ENCODE measurements at regions not wholly inside any gene's neighbourhood (a gene's known extent, or its start where the extent isn't known, plus 50 kb on each side); places are given as distances from the start of the nearest gene placed in this dataset.
"Not testable (repeated sequence)": the region's sequence is repeated elsewhere in the genome, so short reads cannot be mapped to it uniquely, and the experiment has no call there.

- intact Hi-C loops (cut with micrococcal nuclease) = no loop called here
- CTCF ChIA-PET = no interaction called here
- Mint-ChIP-seq H3K27ac (no peak overlapping the region), H3K36me3 (ENCODE audit: low read depth) (no peaks in the 10 kb centered on the region), H3K27me3 (ENCODE audit: low read depth) (no peaks in the 10 kb centered on the region), H3K4me3 (no peak overlapping the region), H3K4me1 (ENCODE audit: low read depth) (peaks cover 1% of the 10 kb centered on the region), H3K9me3 (no peaks in the 10 kb centered on the region)
- DNase-seq = no peak
Measured at GRCh38 chr2:138272524-138273195, 228.9 kb upstream of the SPOPL start.

DNA sequence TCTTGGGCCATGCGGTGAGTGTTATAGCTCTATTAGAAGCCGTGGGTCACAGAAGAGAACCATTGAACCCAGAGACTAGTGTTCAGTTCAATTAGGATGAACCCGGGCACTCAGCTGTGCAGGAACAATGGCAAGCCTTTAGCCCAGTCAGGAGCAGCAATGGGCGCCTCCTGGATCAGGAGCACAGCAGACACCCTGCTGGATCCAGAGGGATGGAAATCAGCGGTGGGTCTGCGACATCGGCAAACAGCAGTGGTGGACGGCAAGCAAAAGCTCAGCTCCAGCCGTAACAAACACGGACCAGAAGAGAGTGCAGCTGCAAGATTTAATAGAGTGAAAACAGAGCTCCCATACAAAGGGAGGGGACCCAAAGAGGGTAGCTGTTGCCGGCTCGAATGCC lies 228.3 kb upstream of the SPOPL start:
- CTCF ChIA-PET; H3K36me3 Mint-ChIP-seq (ENCODE audit: low read depth); H3K27ac Mint-ChIP-seq; H3K4me1 Mint-ChIP-seq (ENCODE audit: low read depth); H3K9me3 Mint-ChIP-seq; H3K27me3 Mint-ChIP-seq (ENCODE audit: low read depth); DNase-seq; intact Hi-C loops (cut with micrococcal nuclease); H3K4me3 Mint-ChIP-seq: not testable (repeated sequence)

- no peak for DNase-seq
- intact Hi-C loops (cut with micrococcal nuclease) = no loop called here
- no peak overlapping the region for H3K4me3 Mint-ChIP-seq
- no peaks in the 10 kb centered on the region for H3K27me3 Mint-ChIP-seq (ENCODE audit: low read depth)
- no peaks in the 10 kb centered on the region for H3K36me3 Mint-ChIP-seq (ENCODE audit: low read depth)
- CTCF ChIA-PET = no interaction called here
- H3K4me1 Mint-ChIP-seq (ENCODE audit: low read depth) = no peaks in the 10 kb centered on the region
- H3K27ac Mint-ChIP-seq = no peak overlapping the region
- no peaks in the 10 kb centered on the region for H3K9me3 Mint-ChIP-seq
Measured at GRCh38 chr2:138274421-138275291, 226.9 kb upstream of the SPOPL start.

GRCh38 chr2:138275292-138275690 lies 226.3 kb upstream of the SPOPL start:
- no peak overlapping the region for H3K27ac Mint-ChIP-seq
- H3K9me3 Mint-ChIP-seq = no peaks in the 10 kb centered on the region
- H3K4me1 Mint-ChIP-seq (ENCODE audit: low read depth) = no peaks in the 10 kb centered on the region
- H3K4me3 Mint-ChIP-seq = no peak overlapping the region
- no peaks in the 10 kb centered on the region for H3K27me3 Mint-ChIP-seq (ENCODE audit: low read depth)
- intact Hi-C loops (cut with micrococcal nuclease) = no loop called here
- H3K36me3 Mint-ChIP-seq (ENCODE audit: low read depth) = no peaks in the 10 kb centered on the region
- no peak for DNase-seq
- CTCF ChIA-PET = no interaction called here

DNA sequence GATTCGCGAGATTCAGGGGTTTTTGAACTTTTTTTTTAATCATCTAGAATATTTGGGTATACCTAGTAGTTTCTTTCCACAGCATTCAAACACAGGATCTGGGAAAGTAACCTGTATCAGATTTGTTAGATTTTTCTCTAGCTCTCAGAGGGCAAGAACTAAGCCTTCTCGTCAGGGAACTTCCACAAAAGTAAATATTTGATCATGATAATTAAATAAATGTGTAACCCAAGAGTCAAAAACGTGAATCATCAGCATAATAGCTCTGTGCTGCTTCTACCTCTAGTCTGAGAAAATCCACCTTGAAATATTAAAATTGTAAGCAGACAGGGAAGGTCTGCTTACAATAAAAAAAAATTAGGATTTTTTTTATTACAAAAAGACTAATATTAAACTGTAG lies 225.7 kb upstream of the SPOPL start:
- CTCF ChIA-PET = no interaction called here
- no peak overlapping the region for H3K4me3 Mint-ChIP-seq

DNA sequence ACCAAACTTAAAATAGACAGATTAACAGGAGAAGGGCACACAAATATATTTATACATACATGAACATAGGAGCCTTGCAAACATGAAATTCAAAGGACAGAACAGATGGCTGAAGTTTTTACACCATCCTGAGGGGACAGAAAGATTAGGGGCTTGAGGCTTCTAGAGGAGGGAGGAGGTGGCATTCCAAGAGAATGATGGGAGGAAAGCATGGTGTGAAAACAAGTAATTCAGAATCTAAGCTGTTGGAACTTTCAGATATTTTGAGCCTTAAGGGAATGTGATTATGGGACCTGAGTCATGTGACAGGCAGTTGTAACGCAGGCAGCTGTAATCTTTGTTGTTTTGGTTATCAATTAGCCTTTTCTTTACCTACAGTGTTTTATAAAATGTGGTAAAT lies 225.2 kb upstream of the SPOPL start:
- Mint-ChIP-seq H3K27me3 (ENCODE audit: low read depth) (no peaks in the 10 kb centered on the region), H3K4me1 (ENCODE audit: low read depth) (no peaks in the 10 kb centered on the region), H3K27ac (no peak overlapping the region), H3K4me3 (no peak overlapping the region), H3K9me3 (no peaks in the 10 kb centered on the region), H3K36me3 (ENCODE audit: low read depth) (no peaks in the 10 kb centered on the region)
- intact Hi-C loops (cut with micrococcal nuclease) = no loop called here
- no peak for DNase-seq
- CTCF ChIA-PET = no interaction called here

More for the DNA sequence above, 225.7 kb upstream of the SPOPL start:
- Mint-ChIP-seq H3K27ac (no peak overlapping the region), H3K9me3 (no peaks in the 10 kb centered on the region), H3K27me3 (ENCODE audit: low read depth) (no peaks in the 10 kb centered on the region), H3K4me1 (ENCODE audit: low read depth) (no peaks in the 10 kb centered on the region), H3K36me3 (ENCODE audit: low read depth) (no peaks in the 10 kb centered on the region)
- DNase-seq = no peak
- intact Hi-C loops (cut with micrococcal nuclease) = no loop called here

- intact Hi-C loops (cut with micrococcal nuclease) = no loop called here
- Mint-ChIP-seq H3K27ac (no peak overlapping the region), H3K36me3 (ENCODE audit: low read depth) (no peaks in the 10 kb centered on the region), H3K4me3 (no peak overlapping the region), H3K27me3 (ENCODE audit: low read depth) (no peaks in the 10 kb centered on the region), H3K4me1 (ENCODE audit: low read depth) (no peaks in the 10 kb centered on the region), H3K9me3 (no peaks in the 10 kb centered on the region)
- CTCF ChIA-PET = no interaction called here
- DNase-seq = no peak
Measured at GRCh38 chr2:138277062-138277461, 224.5 kb upstream of the SPOPL start.

DNA sequence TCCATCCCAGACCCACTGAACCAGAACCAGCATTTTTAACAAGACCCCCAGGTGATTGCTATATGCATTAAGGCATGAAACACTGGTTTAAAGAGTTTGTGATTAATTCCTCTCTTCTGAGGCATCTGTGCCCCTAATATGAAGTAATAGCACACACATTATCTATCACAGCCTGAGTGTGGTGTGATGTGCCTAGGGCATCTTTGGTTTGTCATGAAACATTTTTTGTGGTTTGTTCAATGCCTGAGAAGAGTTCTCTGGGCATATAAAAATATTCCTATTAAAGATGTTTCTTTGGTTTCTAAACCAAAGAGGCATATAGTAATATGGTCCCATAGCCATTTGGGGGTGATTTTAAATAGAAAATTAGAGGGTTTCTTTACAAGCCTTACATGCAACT lies 221.7 kb upstream of the SPOPL start:
- Mint-ChIP-seq H3K4me3 (no peak overlapping the region), H3K4me1 (ENCODE audit: low read depth) (no peaks in the 10 kb centered on the region), H3K27me3 (ENCODE audit: low read depth) (no peaks in the 10 kb centered on the region), H3K36me3 (ENCODE audit: low read depth) (no peaks in the 10 kb centered on the region), H3K27ac (no peak overlapping the region), H3K9me3 (no peaks in the 10 kb centered on the region)
- no peak for DNase-seq
- CTCF ChIA-PET = no interaction called here
- intact Hi-C loops (cut with micrococcal nuclease) = no loop called here

DNA sequence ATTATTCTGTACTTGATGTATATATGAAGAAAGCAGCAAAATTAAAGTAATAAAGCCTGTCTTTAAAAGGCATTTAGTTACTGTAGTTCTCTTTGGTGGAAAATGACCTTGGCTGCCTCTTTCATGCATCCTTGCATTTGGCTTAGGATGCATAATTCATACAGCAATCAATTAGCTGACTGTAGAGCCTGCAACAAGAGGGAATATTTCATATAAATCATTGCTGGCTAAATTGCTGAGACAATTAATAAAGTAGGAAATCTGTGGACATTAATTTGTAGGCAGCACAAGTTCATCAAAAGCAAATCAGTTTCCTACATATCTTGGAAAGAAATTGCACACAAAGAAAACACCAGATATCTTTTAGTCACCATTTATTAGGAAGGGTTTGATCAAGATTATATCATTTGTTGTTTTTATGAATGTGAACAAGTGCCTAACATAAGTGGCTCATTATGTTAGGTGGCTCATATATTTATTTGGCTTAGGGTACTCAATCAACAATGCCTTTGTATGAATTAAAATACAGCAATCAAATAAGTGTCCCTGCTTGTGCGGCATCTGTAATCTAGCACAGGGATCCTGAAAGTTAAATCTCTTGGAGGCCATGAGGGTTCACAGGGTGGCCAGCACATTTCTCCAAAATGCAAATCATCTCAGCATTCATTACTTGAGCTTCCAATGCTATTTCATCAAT lies 220.4 kb upstream of the SPOPL start:
- H3K27me3 Mint-ChIP-seq (ENCODE audit: low read depth) = no peaks in the 10 kb centered on the region
- DNase-seq = no peak
- no peaks in the 10 kb centered on the region for H3K36me3 Mint-ChIP-seq (ENCODE audit: low read depth)
- H3K4me1 Mint-ChIP-seq (ENCODE audit: low read depth) = no peaks in the 10 kb centered on the region
- intact Hi-C loops (cut with micrococcal nuclease) = no loop called here
- H3K4me3 Mint-ChIP-seq = no peak overlapping the region
- CTCF ChIA-PET = no interaction called here
- H3K27ac Mint-ChIP-seq = no peak overlapping the region
- H3K9me3 Mint-ChIP-seq = peaks cover 5% of the 10 kb centered on the region

DNA sequence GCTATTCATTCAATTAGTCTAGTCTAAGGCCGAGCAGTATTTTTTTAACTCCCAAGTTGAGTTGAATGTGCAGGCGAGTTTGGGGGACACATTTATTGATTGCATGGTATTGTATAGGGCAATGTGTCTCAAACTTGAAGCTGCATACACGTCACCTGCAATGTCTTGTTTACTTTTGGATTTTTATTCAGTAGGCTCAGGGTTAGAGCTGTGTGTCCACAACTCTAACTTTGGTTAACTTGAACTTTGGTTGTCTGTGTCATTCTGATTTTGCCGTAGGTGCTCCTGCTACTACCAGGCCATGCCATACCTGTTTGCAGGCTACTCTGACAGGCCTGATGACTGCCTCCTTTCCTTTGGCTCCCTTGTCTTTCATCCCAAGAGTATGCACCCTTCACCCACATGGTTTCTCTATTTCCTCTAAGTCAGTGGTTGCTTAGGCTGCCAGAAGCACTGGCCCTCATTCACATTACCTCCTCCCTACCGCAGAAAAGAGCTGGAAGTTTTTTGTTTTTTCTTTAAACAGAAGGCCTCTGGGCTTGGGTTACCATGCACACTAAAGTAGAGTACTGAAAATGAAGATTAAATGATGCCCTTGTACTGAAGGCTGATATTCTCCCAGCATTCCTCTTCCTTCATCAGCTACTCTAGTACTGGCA lies 219.4 kb upstream of the SPOPL start:
- DNase-seq = no peak
- intact Hi-C loops (cut with micrococcal nuclease) = no loop called here
- no peaks in the 10 kb centered on the region for H3K36me3 Mint-ChIP-seq (ENCODE audit: low read depth)
- no peaks in the 10 kb centered on the region for H3K27me3 Mint-ChIP-seq (ENCODE audit: low read depth)
- no peaks in the 10 kb centered on the region for H3K4me1 Mint-ChIP-seq (ENCODE audit: low read depth)
- H3K4me3 Mint-ChIP-seq = no peak overlapping the region
- H3K27ac Mint-ChIP-seq = no peak overlapping the region
- CTCF ChIA-PET = no interaction called here
- peaks cover 9% of the 10 kb centered on the region for H3K9me3 Mint-ChIP-seq

DNA sequence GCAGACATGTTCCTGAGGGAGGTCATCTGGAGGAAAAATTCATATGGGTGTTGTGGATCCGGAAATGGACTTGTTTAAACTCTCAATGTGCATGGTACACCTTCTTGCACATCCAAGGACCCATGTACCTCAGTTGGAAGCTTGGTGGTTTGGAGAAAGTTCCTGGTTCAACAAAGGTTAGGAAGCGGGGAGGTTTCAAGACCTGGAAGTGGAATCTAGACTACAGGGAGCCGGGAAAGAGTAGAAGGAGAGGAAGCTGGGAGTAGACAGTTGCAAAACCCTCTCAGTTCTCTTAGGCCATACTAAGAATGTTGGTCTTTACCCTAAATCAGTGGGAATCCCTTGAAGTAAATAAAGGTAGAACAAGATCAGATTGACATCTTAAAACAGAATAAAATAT lies 209.8 kb upstream of the SPOPL start:
- intact Hi-C loops (cut with micrococcal nuclease) = no loop called here
- CTCF ChIA-PET = no interaction called here
- H3K27ac Mint-ChIP-seq = no peak overlapping the region
- no peak for DNase-seq
- no peaks in the 10 kb centered on the region for H3K36me3 Mint-ChIP-seq (ENCODE audit: low read depth)
- no peaks in the 10 kb centered on the region for H3K4me1 Mint-ChIP-seq (ENCODE audit: low read depth)
- H3K4me3 Mint-ChIP-seq = no peak overlapping the region
- H3K27me3 Mint-ChIP-seq (ENCODE audit: low read depth) = no peaks in the 10 kb centered on the region
- peaks cover 19% of the 10 kb centered on the region for H3K9me3 Mint-ChIP-seq

- CTCF ChIA-PET = no interaction called here
- H3K27ac Mint-ChIP-seq = no peak overlapping the region
- no peaks in the 10 kb centered on the region for H3K27me3 Mint-ChIP-seq (ENCODE audit: low read depth)
- intact Hi-C loops (cut with micrococcal nuclease) = no loop called here
- peaks cover 12% of the 10 kb centered on the region for H3K9me3 Mint-ChIP-seq
- no peak overlapping the region for H3K4me3 Mint-ChIP-seq
- DNase-seq = no peak
- H3K4me1 Mint-ChIP-seq (ENCODE audit: low read depth) = no peaks in the 10 kb centered on the region
- H3K36me3 Mint-ChIP-seq (ENCODE audit: low read depth) = no peaks in the 10 kb centered on the region
Measured at GRCh38 chr2:138293045-138293444, 208.5 kb upstream of the SPOPL start.

Data from activated naive CD4-positive, alpha-beta T cell treated with anti-CD3 and anti-CD28 coated beads for 36 hours (primary cell).